Calu3 (cell line): ENCODE measurements at regions not wholly inside any gene's neighbourhood (a gene's known extent, or its start where the extent isn't known, plus 50 kb on each side); places are given as distances from the start of the nearest gene placed in this dataset.

Source experiments
- BruUV-seq: library from RNA; stranded (reverse); fragments of 400-500 nt; replicated peaks from 2 replicates; lab custom pipeline; 2021; lab: Mats Ljungman, UMichigan
- CTCF ChIA-PET: fragments of 300-600 bp; sonication (Branson Sonifier 250); formaldehyde crosslinking; loops from one replicate; lab custom pipeline; 2022; ENCODE audit warnings: antibody characterized with exemption; lab: Charles Lee
- DNase-seq: peaks from one replicate; pipeline ENCODE4 v3.0.0; 2022
- H3K27ac Mint-ChIP-seq: one replicate; pipeline ENCODE4 v1.8.0; 2022; ENCODE audit warnings: mixed read lengths; ENCODE audit not compliant: unreplicated experiment
- H3K27me3 Mint-ChIP-seq: one replicate; pipeline ENCODE4 v1.8.0; 2022; ENCODE audit warnings: mixed read lengths; ENCODE audit not compliant: unreplicated experiment
- H3K36me3 Mint-ChIP-seq: one replicate; pipeline ENCODE4 v1.8.0; 2022; ENCODE audit warnings: mild to moderate bottlenecking, moderate library complexity, mixed read lengths; ENCODE audit not compliant: insufficient read depth, unreplicated experiment
- H3K4me1 Mint-ChIP-seq: one replicate; pipeline ENCODE4 v1.8.0; 2022; ENCODE audit warnings: mild to moderate bottlenecking, low read depth, mixed read lengths; ENCODE audit not compliant: unreplicated experiment
- H3K4me3 Mint-ChIP-seq: one replicate; pipeline ENCODE4 v1.8.0; 2022; ENCODE audit warnings: mild to moderate bottlenecking, low read depth, moderate library complexity, mixed read lengths; ENCODE audit not compliant: unreplicated experiment
- H3K9me3 Mint-ChIP-seq: one replicate; pipeline ENCODE4 v1.8.0; 2022; ENCODE audit warnings: low read depth, mixed read lengths; ENCODE audit not compliant: unreplicated experiment
- CTCF ChIP-seq: fragments of 200-600 bp; IDR thresholded peaks from one replicate; pipeline ENCODE4 v1.8.0; 2022; ENCODE audit warnings: antibody characterized with exemption; ENCODE audit not compliant: unreplicated experiment
- intact Hi-C: fragments of 100-400 bp; cut with micrococcal nuclease; formaldehyde crosslinking; loops from one replicate; pipeline ENCODE4 v1.10.0; 2022; ENCODE audit not compliant: unreplicated experiment

DNA sequence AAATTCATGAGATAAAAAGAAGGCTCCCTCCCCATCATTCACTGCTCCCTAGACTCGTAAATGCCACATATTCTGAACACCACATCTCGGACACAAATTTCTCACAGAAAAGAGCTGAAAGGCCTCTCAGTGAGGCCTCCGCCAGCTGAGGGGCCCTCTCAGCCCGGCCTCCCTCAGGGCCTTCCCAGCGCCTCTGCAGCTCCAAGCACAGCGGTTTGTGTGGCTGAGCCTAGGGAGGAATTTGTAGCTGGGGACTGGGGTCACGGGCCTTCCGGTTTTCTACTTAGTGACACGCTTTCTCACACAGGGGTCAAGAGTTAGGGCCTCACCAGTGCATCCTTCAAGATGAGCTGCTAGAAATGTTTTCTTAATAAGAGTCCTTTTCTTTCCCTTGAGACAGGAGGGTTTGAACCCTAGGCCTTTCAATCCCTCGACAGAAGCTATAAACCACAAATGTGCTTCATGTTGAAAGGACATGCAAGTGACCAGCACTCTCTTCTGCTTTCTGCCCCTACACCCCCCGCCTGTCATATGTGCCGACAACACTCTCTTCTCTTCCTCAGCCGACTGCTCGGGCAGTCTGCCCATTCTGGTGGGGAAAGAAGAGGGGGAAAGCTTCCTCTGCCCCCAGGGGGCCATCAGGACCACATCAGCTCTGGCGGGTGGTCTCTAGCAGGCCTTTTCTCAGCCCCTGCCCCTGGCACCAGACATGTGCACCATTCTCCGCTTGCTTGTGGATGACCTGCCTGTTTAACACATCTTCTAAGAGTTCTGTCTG is 104.9 kb downstream of the CHIC2 start:
- no peak for TF ChIP-seq CTCF

GRCh38 chr4:53956454-53956853 is 108.0 kb downstream of the CHIC2 start:
- Mint-ChIP-seq H3K9me3 (no peaks in the 10 kb centered on the region), H3K4me3 (no peak overlapping the region), H3K27me3 (no peaks in the 10 kb centered on the region), H3K27ac (no peak overlapping the region), H3K4me1 (peaks cover 8% of the 10 kb centered on the region), H3K36me3 (no peaks in the 10 kb centered on the region)
- CTCF ChIA-PET = no interaction called here
- BruUV-seq = no TSS peak
- no peak for DNase-seq
- no peak for TF ChIP-seq CTCF
- intact Hi-C loops = no loop called here

More for the DNA sequence above, 104.9 kb downstream of the CHIC2 start:
- Mint-ChIP-seq H3K4me1 (peaks cover 31% of the 10 kb centered on the region), H3K9me3 (no peaks in the 10 kb centered on the region), H3K4me3 (no peak overlapping the region), H3K27me3 (no peaks in the 10 kb centered on the region), H3K27ac (no peak overlapping the region), H3K36me3 (no peaks in the 10 kb centered on the region)
- no TSS peak for BruUV-seq
- DNase-seq = no peak
- intact Hi-C loops = no loop called here
- CTCF ChIA-PET = no interaction called here

DNA sequence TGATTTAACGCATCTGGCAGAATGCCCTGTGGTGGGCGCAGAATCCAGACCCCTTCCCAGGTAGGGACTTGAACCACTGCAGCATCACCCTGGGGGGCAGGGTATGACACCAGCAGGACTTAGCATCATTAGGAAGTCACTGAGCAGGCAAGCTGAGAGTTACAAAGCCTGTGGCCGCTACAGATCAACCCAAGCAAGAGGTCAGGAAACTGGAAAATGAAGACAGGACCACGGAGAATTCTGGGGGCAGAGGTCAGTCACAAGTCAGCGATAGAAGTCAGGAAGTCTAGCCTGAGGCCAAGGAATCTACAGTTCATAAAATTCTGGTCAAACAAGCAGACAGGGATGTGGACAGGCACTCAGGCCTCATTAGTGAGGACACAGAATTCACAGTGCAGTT is 108.4 kb downstream of the CHIC2 start:
- Mint-ChIP-seq H3K4me3 (no peak overlapping the region), H3K27me3 (no peaks in the 10 kb centered on the region), H3K9me3 (no peaks in the 10 kb centered on the region), H3K36me3 (no peaks in the 10 kb centered on the region), H3K27ac (no peak overlapping the region), H3K4me1 (peaks cover 8% of the 10 kb centered on the region)
- no peak for DNase-seq
- intact Hi-C loops = no loop called here
- no TSS peak for BruUV-seq
- CTCF ChIA-PET = interaction anchor here (0.6 kb wide), 1 partner anchor 20 kb away, joined by 3 read pairs; no protein-coding TSS in a partner anchor
- TF ChIP-seq CTCF = no peak

DNA sequence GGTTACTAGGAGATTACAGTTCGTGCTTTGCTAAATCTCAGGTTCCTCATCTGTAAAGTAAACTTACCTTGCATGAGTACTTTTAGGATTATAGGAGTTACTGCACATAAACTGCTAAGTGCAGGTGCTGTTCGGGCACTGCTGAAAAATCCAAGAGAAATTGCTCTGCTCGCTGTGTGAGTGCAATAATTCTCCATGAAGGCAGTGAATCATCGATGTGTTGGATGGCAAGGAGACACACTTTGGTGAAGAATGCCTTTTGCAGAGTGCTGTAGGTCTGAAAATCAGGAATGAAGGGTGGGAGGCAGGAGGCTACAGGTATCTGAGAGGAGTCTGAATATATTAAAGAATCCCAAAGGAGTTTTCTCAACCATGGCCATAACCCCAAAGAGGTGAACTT is 113.0 kb downstream of the CHIC2 start:
- Mint-ChIP-seq H3K4me1 (peaks cover 8% of the 10 kb centered on the region), H3K4me3 (no peak overlapping the region), H3K9me3 (no peaks in the 10 kb centered on the region), H3K27ac (no peak overlapping the region), H3K36me3 (no peaks in the 10 kb centered on the region), H3K27me3 (no peaks in the 10 kb centered on the region)
- DNase-seq = no peak
- intact Hi-C loops = no loop called here
- BruUV-seq = no TSS peak
- CTCF ChIA-PET = interaction anchor here (0.6 kb wide), 1 partner anchor 851 kb away, joined by 3 read pairs; no protein-coding TSS in a partner anchor
- no peak for TF ChIP-seq CTCF
